ENCODE measurements at regions not wholly inside any gene's neighbourhood (a gene's known extent, or its start where the extent isn't known, plus 50 kb on each side); places are given as distances from the start of the nearest gene placed in this dataset.

GRCh38 chr13:110809871-110810486 lies 96.5 kb downstream of the ING1 start:
- no peak for DNase-seq (ENCODE audit: low spot score)
- CTCF ChIA-PET (ENCODE audit: unreplicated experiment): no interaction called here
- Histone ChIP-seq H4K20me1 (ENCODE audit: insufficient read depth, low read length) (no peaks in the 10 kb centered on the region), H3K4me2 (ENCODE audit: low read length) (no peak overlapping the region), H3K4me3 (ENCODE audit: low read depth, low read length, poor library complexity, severe bottlenecking) (no peak overlapping the region), H3K9me2 (ENCODE audit: insufficient read depth, low read length) (no peaks in the 10 kb centered on the region), H3K4me1 (ENCODE audit: insufficient read depth, low read length, poor library complexity, severe bottlenecking) (no peaks in the 10 kb centered on the region), H3K79me2 (ENCODE audit: insufficient read depth, low read depth, low read length) (no peaks in the 10 kb centered on the region), H3K9me3 (ENCODE audit: low read length) (no peaks in the 10 kb centered on the region), H3K36me3 (ENCODE audit: insufficient read depth, low read length) (no peaks in the 10 kb centered on the region), H3K27ac (ENCODE audit: low read depth, low read length, poor library complexity, severe bottlenecking) (no peak overlapping the region), H2AFZ (ENCODE audit: low read length) (no peak overlapping the region)
- intact Hi-C loops (cut with micrococcal nuclease; ENCODE audit: unreplicated experiment): no loop called here
- BruUV-seq (replicated peaks): no TSS peak
- POLR2A ChIA-PET: no interaction called here
- no peak for TF ChIP-seq EZH2phosphoT487 (IDR thresholded peaks at IDR 0.05; ENCODE audit: borderline replicate concordance, low read depth, low read length)
- TF ChIP-seq, protein P1, sequence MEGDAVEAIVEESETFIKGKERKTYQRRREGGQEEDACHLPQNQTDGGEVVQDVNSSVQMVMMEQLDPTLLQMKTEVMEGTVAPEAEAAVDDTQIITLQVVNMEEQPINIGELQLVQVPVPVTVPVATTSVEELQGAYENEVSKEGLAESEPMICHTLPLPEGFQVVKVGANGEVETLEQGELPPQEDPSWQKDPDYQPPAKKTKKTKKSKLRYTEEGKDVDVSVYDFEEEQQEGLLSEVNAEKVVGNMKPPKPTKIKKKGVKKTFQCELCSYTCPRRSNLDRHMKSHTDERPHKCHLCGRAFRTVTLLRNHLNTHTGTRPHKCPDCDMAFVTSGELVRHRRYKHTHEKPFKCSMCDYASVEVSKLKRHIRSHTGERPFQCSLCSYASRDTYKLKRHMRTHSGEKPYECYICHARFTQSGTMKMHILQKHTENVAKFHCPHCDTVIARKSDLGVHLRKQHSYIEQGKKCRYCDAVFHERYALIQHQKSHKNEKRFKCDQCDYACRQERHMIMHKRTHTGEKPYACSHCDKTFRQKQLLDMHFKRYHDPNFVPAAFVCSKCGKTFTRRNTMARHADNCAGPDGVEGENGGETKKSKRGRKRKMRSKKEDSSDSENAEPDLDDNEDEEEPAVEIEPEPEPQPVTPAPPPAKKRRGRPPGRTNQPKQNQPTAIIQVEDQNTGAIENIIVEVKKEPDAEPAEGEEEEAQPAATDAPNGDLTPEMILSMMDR (conservative IDR thresholded peaks at IDR 0.05; ENCODE audit: low read length): no peak

DNA sequence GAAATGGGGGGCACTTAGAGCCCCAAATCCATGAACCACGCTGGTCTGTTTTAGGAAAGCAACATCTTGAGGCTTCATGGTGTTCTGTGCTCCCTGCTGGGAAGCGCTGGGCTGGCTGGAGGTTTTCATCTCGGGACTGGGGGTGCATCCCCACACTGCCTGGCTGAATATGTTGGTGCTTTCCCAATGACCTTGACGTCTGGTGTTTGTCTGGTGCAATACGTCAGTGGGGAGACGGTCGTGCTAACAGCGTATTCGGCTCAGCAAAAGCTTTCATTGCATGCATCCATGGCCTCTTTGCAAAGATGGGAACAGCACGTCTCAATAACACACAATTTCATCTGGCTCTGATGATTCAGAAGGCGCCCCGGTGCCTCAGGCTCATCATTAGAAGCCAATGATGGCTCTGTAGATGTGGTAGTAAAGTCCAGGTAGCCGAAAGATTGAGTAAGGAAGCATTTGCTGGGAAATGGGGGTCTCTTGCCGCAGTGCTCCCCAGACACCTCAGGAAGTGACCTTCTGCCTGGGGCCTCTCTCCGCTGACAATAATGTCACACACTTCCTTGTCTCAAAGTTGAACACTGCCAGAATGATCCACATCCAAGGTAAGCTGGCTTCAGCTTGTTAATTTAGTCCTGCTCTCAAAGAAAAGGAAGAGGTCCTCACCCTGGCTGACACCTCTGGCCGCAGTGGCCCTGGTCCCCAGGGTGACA lies 97.7 kb downstream of the ING1 start:
- CTCF ChIA-PET (ENCODE audit: unreplicated experiment): no interaction called here
- no peaks in the 10 kb centered on the region for H3K9me3 ChIP-seq (ENCODE audit: low read length)
- BruUV-seq (replicated peaks): no TSS peak
- no peak for DNase-seq (ENCODE audit: low spot score)
- POLR2A ChIA-PET: no interaction called here
- H3K9me2 ChIP-seq (ENCODE audit: insufficient read depth, low read length): no peaks in the 10 kb centered on the region
- H3K4me2 ChIP-seq (ENCODE audit: low read length): no peak overlapping the region
- no peaks in the 10 kb centered on the region for H4K20me1 ChIP-seq (ENCODE audit: insufficient read depth, low read length)
- TF ChIP-seq, protein P1 (conservative IDR thresholded peaks at IDR 0.05; ENCODE audit: low read length): no peak
- TF ChIP-seq EZH2phosphoT487 (IDR thresholded peaks at IDR 0.05; ENCODE audit: borderline replicate concordance, low read depth, low read length): no peak
- H3K27ac ChIP-seq (ENCODE audit: low read depth, low read length, poor library complexity, severe bottlenecking): no peak overlapping the region
- H3K79me2 ChIP-seq (ENCODE audit: insufficient read depth, low read depth, low read length): no peaks in the 10 kb centered on the region
- no peaks in the 10 kb centered on the region for H3K4me1 ChIP-seq (ENCODE audit: insufficient read depth, low read length, poor library complexity, severe bottlenecking)
- no peaks in the 10 kb centered on the region for H3K36me3 ChIP-seq (ENCODE audit: insufficient read depth, low read length)
- no peak overlapping the region for H3K4me3 ChIP-seq (ENCODE audit: low read depth, low read length, poor library complexity, severe bottlenecking)
- H2AFZ ChIP-seq (ENCODE audit: low read length): no peak overlapping the region
- intact Hi-C loops (cut with micrococcal nuclease; ENCODE audit: unreplicated experiment): no loop called here

DNA sequence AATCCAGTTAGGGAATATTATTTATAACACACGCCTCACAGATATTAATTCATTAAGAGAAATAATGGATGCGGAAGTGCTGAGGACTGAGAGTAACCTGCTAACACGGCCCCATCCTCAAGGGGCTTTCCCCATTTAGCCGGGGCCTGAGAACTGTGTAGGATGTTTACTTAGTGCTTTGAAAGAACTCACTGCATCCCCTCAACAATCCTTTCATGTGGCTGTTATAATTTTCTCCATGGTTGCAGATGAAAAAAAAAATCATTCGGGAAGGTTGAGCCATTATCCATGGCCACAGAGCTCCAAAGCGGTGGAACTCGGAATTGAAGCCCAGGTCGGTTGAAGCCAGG lies 98.2 kb downstream of the ING1 start:
- H3K36me3 ChIP-seq (ENCODE audit: insufficient read depth, low read length): no peaks in the 10 kb centered on the region
- H3K9me3 ChIP-seq (ENCODE audit: low read length): no peaks in the 10 kb centered on the region
- POLR2A ChIA-PET: no interaction called here
- H3K27ac ChIP-seq (ENCODE audit: low read depth, low read length, poor library complexity, severe bottlenecking): no peak overlapping the region
- TF ChIP-seq EZH2phosphoT487 (IDR thresholded peaks at IDR 0.05; ENCODE audit: borderline replicate concordance, low read depth, low read length): no peak
- TF ChIP-seq, protein P1 (conservative IDR thresholded peaks at IDR 0.05; ENCODE audit: low read length): no peak
- intact Hi-C loops (cut with micrococcal nuclease; ENCODE audit: unreplicated experiment): no loop called here
- H3K4me3 ChIP-seq (ENCODE audit: low read depth, low read length, poor library complexity, severe bottlenecking): no peak overlapping the region
- no peaks in the 10 kb centered on the region for H3K79me2 ChIP-seq (ENCODE audit: insufficient read depth, low read depth, low read length)
- no peaks in the 10 kb centered on the region for H4K20me1 ChIP-seq (ENCODE audit: insufficient read depth, low read length)
- H2AFZ ChIP-seq (ENCODE audit: low read length): no peak overlapping the region
- no peaks in the 10 kb centered on the region for H3K9me2 ChIP-seq (ENCODE audit: insufficient read depth, low read length)
- H3K4me2 ChIP-seq (ENCODE audit: low read length): no peak overlapping the region
- no peak for DNase-seq (ENCODE audit: low spot score)
- H3K4me1 ChIP-seq (ENCODE audit: insufficient read depth, low read length, poor library complexity, severe bottlenecking): no peaks in the 10 kb centered on the region
- BruUV-seq (replicated peaks): no TSS peak
- CTCF ChIA-PET (ENCODE audit: unreplicated experiment): no interaction called here
